A673 (cell line): ENCODE measurements at regions not wholly inside any gene's neighbourhood (a gene's known extent, or its start where the extent isn't known, plus 50 kb on each side); places are given as distances from the start of the nearest gene placed in this dataset.

ENCODE experiments used
- BruUV-seq: library from RNA; stranded (reverse); fragments of 400-500 nt; replicated peaks from 2 replicates; lab custom pipeline; 2021; lab: Mats Ljungman, UMichigan
- CTCF ChIA-PET: fragments of 300-600 bp; sonication (Branson Sonifier 250); formaldehyde crosslinking; loops from one replicate; lab custom pipeline; 2022; ENCODE audit warnings: antibody characterized with exemption; lab: Charles Lee
- POLR2A ChIA-PET: fragments of 300-600 bp; sonication (Branson Sonifier 250); formaldehyde crosslinking; loops from one replicate; lab custom pipeline; 2022; ENCODE audit warnings: antibody characterized with exemption; ENCODE audit not compliant: low non-redundant PET; lab: Charles Lee
- DNase-seq: peaks from one replicate; pipeline ENCODE4 v3.0.0-alpha.2; 2015; ENCODE audit warnings: low spot score
- H3K27ac ChIP-seq: fragments of 200-600 bp; sonication (generic); 2 replicates; pipeline ENCODE4 v1.5.1; 2016; ENCODE audit warnings: mixed run types, low read depth, mild to moderate bottlenecking, mixed read lengths, antibody characterized with exemption, low read length; ENCODE audit not compliant: poor library complexity, severe bottlenecking
- H3K27me3 ChIP-seq: fragments of 200-600 bp; sonication (generic); replicated peaks from 2 replicates; pipeline ENCODE4 v1.6.1; 2017; ENCODE audit warnings: mixed run types, low read depth, mild to moderate bottlenecking, mixed read lengths, antibody characterized with exemption, low read length; ENCODE audit not compliant: insufficient read depth, poor library complexity
- H3K36me3 ChIP-seq: fragments of 200-600 bp; sonication (generic); 2 replicates; pipeline ENCODE4 v1.6.1; 2016; ENCODE audit warnings: mixed run types, mild to moderate bottlenecking, mixed read lengths, antibody characterized with exemption, low read length; ENCODE audit not compliant: insufficient read depth, poor library complexity, severe bottlenecking
- H3K4me1 ChIP-seq: fragments of 200-600 bp; sonication (generic); 2 replicates; pipeline ENCODE4 v1.6.1; 2017; ENCODE audit warnings: mixed run types, mild to moderate bottlenecking, mixed read lengths, antibody characterized with exemption, low read length; ENCODE audit not compliant: insufficient read depth, poor library complexity, severe bottlenecking
- H3K4me3 ChIP-seq: fragments of 200-600 bp; sonication (generic); 2 replicates; pipeline ENCODE4 v1.5.1; 2016; ENCODE audit warnings: low read depth, mixed run types, mild to moderate bottlenecking, mixed read lengths, low read length; ENCODE audit not compliant: poor library complexity, severe bottlenecking
- H3K9me3 ChIP-seq: fragments of 200-600 bp; sonication (generic); 2 replicates; pipeline ENCODE4 v1.6.1; 2016; ENCODE audit warnings: mixed run types, low read depth, mild to moderate bottlenecking, mixed read lengths, antibody characterized with exemption, low read length; ENCODE audit not compliant: poor library complexity, severe bottlenecking
- EZH2 ChIP-seq: fragments of 200-600 bp; sonication (generic); IDR thresholded peaks from 2 replicates; pipeline ENCODE4 v1.6.1; 2017; ENCODE audit warnings: borderline replicate concordance, low read depth, mild to moderate bottlenecking, mixed read lengths, antibody characterized with exemption, low read length; ENCODE audit not compliant: poor library complexity, severe bottlenecking
- intact Hi-C: fragments of 100-400 bp; cut with micrococcal nuclease; formaldehyde crosslinking; loops from one replicate; pipeline ENCODE4 v1.10.0; 2022; ENCODE audit not compliant: unreplicated experiment
- TF ChIP-seq, protein P1 (sequence below): fragments of 300-800, 200-600 bp; sonication (generic); conservative IDR thresholded peaks from 2 replicates; pipeline ENCODE4 v1.5.1; 2017; ENCODE audit warnings: low read depth, mild to moderate bottlenecking, antibody characterized with exemption, low read length, moderate library complexity, mixed read lengths

DNA sequence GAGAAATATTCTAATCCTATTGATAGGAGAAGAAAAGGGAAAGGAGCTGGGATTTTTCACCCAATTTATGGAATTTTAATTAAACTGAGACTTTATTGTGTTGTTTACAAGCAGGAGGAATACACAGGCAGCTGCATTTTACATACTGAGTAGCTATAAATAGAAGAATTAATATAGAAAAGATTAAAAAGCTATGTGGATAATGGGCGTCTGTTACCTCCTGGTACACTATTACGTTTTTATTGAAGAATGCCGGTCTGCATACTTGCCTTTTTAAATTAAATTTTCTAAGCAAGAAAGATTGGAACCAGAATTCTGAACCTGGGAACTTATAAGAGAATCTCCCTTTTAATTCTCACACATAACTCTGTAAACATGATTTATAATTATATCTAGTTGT, 52.1 kb upstream of the CACHD1 start:
- DNase-seq: no peak
- BruUV-seq: no TSS peak
- no peak overlapping the region for H3K27ac ChIP-seq
- intact Hi-C loops: no loop called here
- H3K4me3 ChIP-seq: no peak overlapping the region
- no peaks in the 10 kb centered on the region for H3K9me3 ChIP-seq
- ChIA-PET CTCF (no interaction called here), POLR2A (no interaction called here)
- H3K27me3 ChIP-seq: no peaks in the 10 kb centered on the region
- TF ChIP-seq EZH2: no peak
- TF ChIP-seq, protein P1, sequence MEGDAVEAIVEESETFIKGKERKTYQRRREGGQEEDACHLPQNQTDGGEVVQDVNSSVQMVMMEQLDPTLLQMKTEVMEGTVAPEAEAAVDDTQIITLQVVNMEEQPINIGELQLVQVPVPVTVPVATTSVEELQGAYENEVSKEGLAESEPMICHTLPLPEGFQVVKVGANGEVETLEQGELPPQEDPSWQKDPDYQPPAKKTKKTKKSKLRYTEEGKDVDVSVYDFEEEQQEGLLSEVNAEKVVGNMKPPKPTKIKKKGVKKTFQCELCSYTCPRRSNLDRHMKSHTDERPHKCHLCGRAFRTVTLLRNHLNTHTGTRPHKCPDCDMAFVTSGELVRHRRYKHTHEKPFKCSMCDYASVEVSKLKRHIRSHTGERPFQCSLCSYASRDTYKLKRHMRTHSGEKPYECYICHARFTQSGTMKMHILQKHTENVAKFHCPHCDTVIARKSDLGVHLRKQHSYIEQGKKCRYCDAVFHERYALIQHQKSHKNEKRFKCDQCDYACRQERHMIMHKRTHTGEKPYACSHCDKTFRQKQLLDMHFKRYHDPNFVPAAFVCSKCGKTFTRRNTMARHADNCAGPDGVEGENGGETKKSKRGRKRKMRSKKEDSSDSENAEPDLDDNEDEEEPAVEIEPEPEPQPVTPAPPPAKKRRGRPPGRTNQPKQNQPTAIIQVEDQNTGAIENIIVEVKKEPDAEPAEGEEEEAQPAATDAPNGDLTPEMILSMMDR: no peak
- no peaks in the 10 kb centered on the region for H3K4me1 ChIP-seq
- no peaks in the 10 kb centered on the region for H3K36me3 ChIP-seq
